ENCODE measurements at regions not wholly inside any gene's neighbourhood (a gene's known extent, or its start where the extent isn't known, plus 50 kb on each side); places are given as distances from the start of the nearest gene placed in this dataset.

- ChIA-PET POLR2A (ENCODE audit: unreplicated experiment) (no interaction called here), CTCF (no interaction called here)
- no TSS peak for BruUV-seq (replicated peaks)
- H2AFZ ChIP-seq (ENCODE audit: low read length) = no peak overlapping the region
- ATAC-seq (no peak), DNase-seq (no peak)
- H3K4me1 ChIP-seq (ENCODE audit: insufficient read depth, low read length) = peaks cover 44% of the 10 kb centered on the region
- H3F3A ChIP-seq (ENCODE audit: low read length, unreplicated experiment) = no peaks in the 10 kb centered on the region
- TF ChIP-seq CTCF (conservative IDR thresholded peaks at IDR 0.05; ENCODE audit: low read depth, low read length) = no peak
- TF ChIP-seq EZH2 (IDR thresholded peaks at IDR 0.05; ENCODE audit: low read length, unreplicated experiment) = no peak
- no peak for TF ChIP-seq EZH2phosphoT487 (IDR thresholded peaks at IDR 0.05; ENCODE audit: borderline replicate concordance, low read length)
- no peaks in the 10 kb centered on the region for H4K20me1 ChIP-seq (ENCODE audit: low read length)
- no peak overlapping the region for H3K4me2 ChIP-seq (ENCODE audit: low read length)
- no peaks in the 10 kb centered on the region for H3K27me3 ChIP-seq (ENCODE audit: low read length)
- no peaks in the 10 kb centered on the region for H3K36me3 ChIP-seq (ENCODE audit: low read depth, low read length)
- H3K27ac ChIP-seq (ENCODE audit: low read length) = no peak overlapping the region
- no peaks in the 10 kb centered on the region for H3K79me2 ChIP-seq (ENCODE audit: low read length)
- intact Hi-C loops (cut with micrococcal nuclease) = no loop called here
- H3K9me3 ChIP-seq (ENCODE audit: low read length) = no peaks in the 10 kb centered on the region
- no peak overlapping the region for H3K9ac ChIP-seq (ENCODE audit: low read length)
- H3K9me2 ChIP-seq (replicated peaks; ENCODE audit: low read length) = no peaks in the 10 kb centered on the region
- no peak overlapping the region for H3K4me3 ChIP-seq (ENCODE audit: low read length)
Measured at GRCh38 chr18:7321831-7322230, 90.9 kb downstream of the LRRC30 start.

GRCh38 chr18:7322817-7323485 lies 92.1 kb downstream of the LRRC30 start:
- no peak overlapping the region for H3K27ac ChIP-seq (ENCODE audit: low read length)
- CTCF ChIA-PET = no interaction called here
- POLR2A ChIA-PET (ENCODE audit: unreplicated experiment) = no interaction called here

More at GRCh38 chr18:7322817-7323485, 92.1 kb downstream of the LRRC30 start:
- Histone ChIP-seq H3K4me2 (ENCODE audit: low read length) (no peak overlapping the region), H3F3A (ENCODE audit: low read length, unreplicated experiment) (no peaks in the 10 kb centered on the region), H3K79me2 (ENCODE audit: low read length) (no peaks in the 10 kb centered on the region), H3K4me1 (ENCODE audit: insufficient read depth, low read length) (peaks cover 35% of the 10 kb centered on the region), H3K9ac (ENCODE audit: low read length) (no peak overlapping the region), H3K9me3 (ENCODE audit: low read length) (no peaks in the 10 kb centered on the region), H2AFZ (ENCODE audit: low read length) (no peak overlapping the region), H4K20me1 (ENCODE audit: low read length) (no peaks in the 10 kb centered on the region), H3K9me2 (replicated peaks; ENCODE audit: low read length) (no peaks in the 10 kb centered on the region), H3K27me3 (ENCODE audit: low read length) (no peaks in the 10 kb centered on the region), H3K4me3 (ENCODE audit: low read length) (no peak overlapping the region), H3K36me3 (ENCODE audit: low read depth, low read length) (no peaks in the 10 kb centered on the region)
- BruUV-seq (replicated peaks) = no TSS peak
- TF ChIP-seq EZH2 (IDR thresholded peaks at IDR 0.05; ENCODE audit: low read length, unreplicated experiment) (no peak), CTCF (conservative IDR thresholded peaks at IDR 0.05; ENCODE audit: low read depth, low read length) (no peak), EZH2phosphoT487 (IDR thresholded peaks at IDR 0.05; ENCODE audit: borderline replicate concordance, low read length) (no peak)
- ATAC-seq (no peak), DNase-seq (no peak)
- intact Hi-C loops (cut with micrococcal nuclease) = no loop called here
